ENCODE measurements at regions not wholly inside any gene's neighbourhood (a gene's known extent, or its start where the extent isn't known, plus 50 kb on each side); places are given as distances from the start of the nearest gene placed in this dataset.

GRCh38 chr7:4575254-4575653, 106.8 kb upstream of the FOXK1 start:
- no peak for TF ChIP-seq CTCF (IDR thresholded peaks at IDR 0.05)
- TF ChIP-seq REST (IDR thresholded peaks at IDR 0.05; ENCODE audit: insufficient read depth in 1 of 2, low read depth in 2 of 2, low read length in 1 of 2): no peak
- TF ChIP-seq POLR2AphosphoS5 (IDR thresholded peaks at IDR 0.05; ENCODE audit: low read depth, low read length): no peak

Data from Panc1 (cell line).